A673 (cell line): ENCODE measurements at regions not wholly inside any gene's neighbourhood (a gene's known extent, or its start where the extent isn't known, plus 50 kb on each side); places are given as distances from the start of the nearest gene placed in this dataset.
"Not testable (repeated sequence)": the region's sequence is repeated elsewhere in the genome, so short reads cannot be mapped to it uniquely, and the experiment has no call there.

Experiments used
- BruUV-seq: library from RNA; stranded (reverse); fragments of 400-500 nt; replicated peaks from 2 replicates; lab custom pipeline; 2021; lab: Mats Ljungman, UMichigan
- CTCF ChIA-PET: fragments of 300-600 bp; sonication (Branson Sonifier 250); formaldehyde crosslinking; loops from one replicate; lab custom pipeline; 2022; ENCODE audit warnings: antibody characterized with exemption; lab: Charles Lee
- POLR2A ChIA-PET: fragments of 300-600 bp; sonication (Branson Sonifier 250); formaldehyde crosslinking; loops from one replicate; lab custom pipeline; 2022; ENCODE audit warnings: antibody characterized with exemption; ENCODE audit not compliant: low non-redundant PET; lab: Charles Lee
- DNase-seq: peaks from one replicate; pipeline ENCODE4 v3.0.0-alpha.2; 2015; ENCODE audit warnings: low spot score
- H3K27ac ChIP-seq: fragments of 200-600 bp; sonication (generic); 2 replicates; pipeline ENCODE4 v1.5.1; 2016; ENCODE audit warnings: mixed run types, low read depth, mild to moderate bottlenecking, mixed read lengths, antibody characterized with exemption, low read length; ENCODE audit not compliant: poor library complexity, severe bottlenecking
- H3K27me3 ChIP-seq: fragments of 200-600 bp; sonication (generic); replicated peaks from 2 replicates; pipeline ENCODE4 v1.6.1; 2017; ENCODE audit warnings: mixed run types, low read depth, mild to moderate bottlenecking, mixed read lengths, antibody characterized with exemption, low read length; ENCODE audit not compliant: insufficient read depth, poor library complexity
- H3K36me3 ChIP-seq: fragments of 200-600 bp; sonication (generic); 2 replicates; pipeline ENCODE4 v1.6.1; 2016; ENCODE audit warnings: mixed run types, mild to moderate bottlenecking, mixed read lengths, antibody characterized with exemption, low read length; ENCODE audit not compliant: insufficient read depth, poor library complexity, severe bottlenecking
- H3K4me1 ChIP-seq: fragments of 200-600 bp; sonication (generic); 2 replicates; pipeline ENCODE4 v1.6.1; 2017; ENCODE audit warnings: mixed run types, mild to moderate bottlenecking, mixed read lengths, antibody characterized with exemption, low read length; ENCODE audit not compliant: insufficient read depth, poor library complexity, severe bottlenecking
- H3K4me3 ChIP-seq: fragments of 200-600 bp; sonication (generic); 2 replicates; pipeline ENCODE4 v1.5.1; 2016; ENCODE audit warnings: low read depth, mixed run types, mild to moderate bottlenecking, mixed read lengths, low read length; ENCODE audit not compliant: poor library complexity, severe bottlenecking
- H3K9me3 ChIP-seq: fragments of 200-600 bp; sonication (generic); 2 replicates; pipeline ENCODE4 v1.6.1; 2016; ENCODE audit warnings: mixed run types, low read depth, mild to moderate bottlenecking, mixed read lengths, antibody characterized with exemption, low read length; ENCODE audit not compliant: poor library complexity, severe bottlenecking
- CTCF ChIP-seq: fragments of 300-800, 200-600 bp; sonication (generic); conservative IDR thresholded peaks from 2 replicates; pipeline ENCODE4 v1.5.1; 2017; ENCODE audit warnings: low read depth, mild to moderate bottlenecking, antibody characterized with exemption, low read length, moderate library complexity, mixed read lengths
- EZH2 ChIP-seq: fragments of 200-600 bp; sonication (generic); IDR thresholded peaks from 2 replicates; pipeline ENCODE4 v1.6.1; 2017; ENCODE audit warnings: borderline replicate concordance, low read depth, mild to moderate bottlenecking, mixed read lengths, antibody characterized with exemption, low read length; ENCODE audit not compliant: poor library complexity, severe bottlenecking
- intact Hi-C: fragments of 100-400 bp; cut with micrococcal nuclease; formaldehyde crosslinking; loops from one replicate; pipeline ENCODE4 v1.10.0; 2022; ENCODE audit not compliant: unreplicated experiment

GRCh38 chr4:104279744-104280143 is 214.9 kb downstream of the CXXC4 start:
- TF ChIP-seq CTCF (no peak), EZH2 (no peak)
- no peak for DNase-seq
- no peak overlapping the region for H3K4me3 ChIP-seq
- H3K27ac ChIP-seq, result no peak overlapping the region
- ChIA-PET CTCF (no interaction called here), POLR2A (no interaction called here)
- no peaks in the 10 kb centered on the region for H3K36me3 ChIP-seq
- H3K9me3 ChIP-seq, result no peaks in the 10 kb centered on the region
- H3K27me3 ChIP-seq, result no peaks in the 10 kb centered on the region
- intact Hi-C loops, result no loop called here
- H3K4me1 ChIP-seq, result no peaks in the 10 kb centered on the region
- no TSS peak for BruUV-seq

- no TSS peak for BruUV-seq
- H3K4me3 ChIP-seq, result no peak overlapping the region
- H3K4me1 ChIP-seq, result no peaks in the 10 kb centered on the region
- H3K36me3 ChIP-seq, result no peaks in the 10 kb centered on the region
- H3K9me3 ChIP-seq, result no peaks in the 10 kb centered on the region
- intact Hi-C loops, result no loop called here
- TF ChIP-seq EZH2 (no peak), CTCF (no peak)
- POLR2A ChIA-PET, result no interaction called here
- DNase-seq, result no peak
- H3K27ac ChIP-seq, result no peak overlapping the region
- CTCF ChIA-PET, result no interaction called here
- no peaks in the 10 kb centered on the region for H3K27me3 ChIP-seq
Measured at GRCh38 chr4:104272966-104273365, 221.7 kb downstream of the CXXC4 start.

GRCh38 chr4:104269603-104270002 is 225.1 kb downstream of the CXXC4 start:
- intact Hi-C loops, BruUV-seq, CTCF ChIA-PET, H3K9me3 ChIP-seq, H3K36me3 ChIP-seq, H3K27me3 ChIP-seq, H3K27ac ChIP-seq, DNase-seq, POLR2A ChIA-PET, H3K4me1 ChIP-seq, H3K4me3 ChIP-seq: not testable (repeated sequence)

GRCh38 chr4:104263100-104263499 is 231.6 kb downstream of the CXXC4 start:
- H3K36me3 ChIP-seq, result no peaks in the 10 kb centered on the region
- DNase-seq, result no peak
- no peak overlapping the region for H3K27ac ChIP-seq
- H3K4me3 ChIP-seq, result no peak overlapping the region
- TF ChIP-seq EZH2 (no peak), CTCF (no peak)
- CTCF ChIA-PET, result no interaction called here
- POLR2A ChIA-PET, result no interaction called here
- no TSS peak for BruUV-seq
- H3K9me3 ChIP-seq, result no peaks in the 10 kb centered on the region
- intact Hi-C loops, result no loop called here
- H3K4me1 ChIP-seq, result no peaks in the 10 kb centered on the region
- H3K27me3 ChIP-seq, result no peaks in the 10 kb centered on the region
